CD4-positive, alpha-beta T cell treated with Interleukin-21 for 1 hour (primary cell): ENCODE measurements at regions not wholly inside any gene's neighbourhood (a gene's known extent, or its start where the extent isn't known, plus 50 kb on each side); places are given as distances from the start of the nearest gene placed in this dataset.
"Not testable (repeated sequence)": the region's sequence is repeated elsewhere in the genome, so short reads cannot be mapped to it uniquely, and the experiment has no call there.

ENCODE experiments used
- DNase-seq: peaks from one replicate; pipeline ENCODE4 v3.0.0-alpha.2; 2020

GRCh38 chr2:122022531-122022930, 267.1 kb downstream of the TSN start:
- no peak for DNase-seq

GRCh38 chr2:122023059-122023864, 267.8 kb downstream of the TSN start:
- DNase-seq = no peak

GRCh38 chr2:122027510-122028217, 272.2 kb downstream of the TSN start:
- DNase-seq = no peak

- DNase-seq = no peak
Measured at GRCh38 chr2:122028371-122029100, 273.1 kb downstream of the TSN start.

GRCh38 chr2:122029456-122029855, 274.0 kb downstream of the TSN start:
- no peak for DNase-seq

- no peak for DNase-seq
Measured at GRCh38 chr2:122029945-122030344, 274.5 kb downstream of the TSN start.

GRCh38 chr2:122031544-122032263, 276.3 kb downstream of the TSN start:
- no peak for DNase-seq

- no peak for DNase-seq
Measured at GRCh38 chr2:122032264-122032645, 276.8 kb downstream of the TSN start.

- DNase-seq = no peak
Measured at GRCh38 chr2:122033778-122034177, 278.3 kb downstream of the TSN start.

GRCh38 chr2:122034344-122034743, 278.9 kb downstream of the TSN start:
- DNase-seq = no peak

GRCh38 chr2:122034777-122035176, 279.3 kb downstream of the TSN start:
- no peak for DNase-seq

GRCh38 chr2:122038816-122039215, 283.4 kb downstream of the TSN start:
- not testable (repeated sequence) for DNase-seq

GRCh38 chr2:122041455-122041854, 286.0 kb downstream of the TSN start:
- no peak for DNase-seq

- DNase-seq = not testable (repeated sequence)
Measured at GRCh38 chr2:122051659-122052058, 296.2 kb downstream of the TSN start.

- DNase-seq = no peak
Measured at GRCh38 chr2:122055521-122055931, 300.1 kb downstream of the TSN start.

GRCh38 chr2:122056853-122057252, 301.4 kb downstream of the TSN start:
- no peak for DNase-seq

- no peak for DNase-seq
Measured at GRCh38 chr2:122061206-122061605, 305.8 kb downstream of the TSN start.

GRCh38 chr2:122061831-122062230, 306.4 kb downstream of the TSN start:
- no peak for DNase-seq

GRCh38 chr2:122062506-122062905, 307.1 kb downstream of the TSN start:
- no peak for DNase-seq

- DNase-seq = no peak
Measured at GRCh38 chr2:122063716-122064115, 308.3 kb downstream of the TSN start.

GRCh38 chr2:122070241-122070731, 314.8 kb downstream of the TSN start:
- no peak for DNase-seq

- DNase-seq = no peak
Measured at GRCh38 chr2:122072666-122073065, 317.2 kb downstream of the TSN start.

- DNase-seq = no peak
Measured at GRCh38 chr2:122074201-122074600, 318.8 kb downstream of the TSN start.
